HG03354 (cell line): ENCODE measurements at regions not wholly inside any gene's neighbourhood (a gene's known extent, or its start where the extent isn't known, plus 50 kb on each side); places are given as distances from the start of the nearest gene placed in this dataset.

Experiments used
- ATAC-seq: cut with Tn5 transposase; IDR thresholded peaks from one replicate; pipeline ENCODE4 v1.9.1; 2021; ENCODE audit warnings: mild to moderate bottlenecking; ENCODE audit not compliant: unreplicated experiment, poor library complexity, severe bottlenecking

- ATAC-seq: no peak
Measured at GRCh38 chr2:41903474-41904135, 144.2 kb upstream of the PKDCC start.

- no peak for ATAC-seq
Measured at GRCh38 chr2:41904459-41904858, 143.4 kb upstream of the PKDCC start.

- no peak for ATAC-seq
Measured at GRCh38 chr2:41905597-41906337, 142.1 kb upstream of the PKDCC start.

- ATAC-seq: no peak
Measured at GRCh38 chr2:41906338-41906725, 141.5 kb upstream of the PKDCC start.

DNA sequence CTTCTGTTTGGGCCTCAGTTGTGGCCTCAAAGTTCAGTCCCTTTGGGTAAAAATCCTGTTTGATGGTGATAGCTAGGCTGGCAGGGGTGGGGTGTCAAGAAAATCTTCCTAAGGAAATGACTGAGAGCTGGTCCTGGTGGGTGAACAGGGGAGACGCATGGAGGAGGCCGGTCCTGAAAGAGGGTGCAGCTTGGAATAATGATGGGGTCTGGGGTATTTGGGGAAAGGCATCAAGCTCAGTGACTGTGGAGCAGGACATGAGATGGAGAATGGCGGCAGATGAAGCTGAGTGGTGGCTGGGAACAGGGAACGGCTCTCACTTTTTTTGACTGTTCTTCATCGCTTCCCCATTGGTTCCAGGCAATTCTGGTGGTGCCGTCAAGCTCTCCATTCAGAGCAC is 140.7 kb upstream of the PKDCC start:
- ATAC-seq: no peak

- no peak for ATAC-seq
Measured at GRCh38 chr2:41907771-41908207, 140.0 kb upstream of the PKDCC start.

DNA sequence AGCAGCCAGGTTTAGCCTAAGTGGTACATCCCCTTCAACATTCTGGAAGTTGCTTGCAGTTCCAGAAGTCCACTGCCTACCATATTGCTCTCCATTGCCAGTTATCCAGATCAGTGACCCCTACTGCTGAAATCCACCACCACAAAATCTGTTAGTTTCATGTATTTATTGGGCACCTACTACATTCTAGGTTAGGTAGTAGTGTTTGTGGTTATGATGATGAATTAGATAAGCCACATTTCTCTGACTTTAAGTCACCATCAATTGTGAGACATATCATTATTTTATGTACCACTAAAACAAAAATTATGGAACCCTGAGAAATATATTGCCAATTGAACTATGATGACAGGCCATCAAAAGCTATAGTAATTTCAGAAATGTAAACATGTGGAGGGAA is 139.5 kb upstream of the PKDCC start:
- no peak for ATAC-seq

GRCh38 chr2:41909584-41909983 is 138.2 kb upstream of the PKDCC start:
- ATAC-seq: no peak

DNA sequence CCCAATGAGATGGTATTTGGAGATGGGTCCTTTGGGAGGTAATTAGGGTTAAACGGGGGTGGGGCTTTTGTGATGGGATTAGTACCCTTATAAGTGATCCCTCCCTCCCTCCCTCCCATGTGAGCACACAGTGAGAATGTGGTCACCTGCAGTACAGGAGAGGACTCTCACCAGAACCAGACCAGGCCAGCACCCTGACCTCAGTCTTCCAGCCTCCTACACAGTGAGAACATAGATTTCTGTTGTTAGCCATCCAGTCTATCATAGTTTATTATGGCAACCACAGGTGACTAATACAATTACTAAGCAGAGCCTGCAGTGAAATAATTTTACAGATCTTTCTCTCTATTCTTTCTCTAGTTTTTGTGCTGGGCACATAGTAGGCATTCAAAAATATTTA is 137.7 kb upstream of the PKDCC start:
- ATAC-seq: no peak

GRCh38 chr2:41911033-41911432 is 136.8 kb upstream of the PKDCC start:
- ATAC-seq: no peak

- ATAC-seq: no peak
Measured at GRCh38 chr2:41912337-41912736, 135.5 kb upstream of the PKDCC start.

DNA sequence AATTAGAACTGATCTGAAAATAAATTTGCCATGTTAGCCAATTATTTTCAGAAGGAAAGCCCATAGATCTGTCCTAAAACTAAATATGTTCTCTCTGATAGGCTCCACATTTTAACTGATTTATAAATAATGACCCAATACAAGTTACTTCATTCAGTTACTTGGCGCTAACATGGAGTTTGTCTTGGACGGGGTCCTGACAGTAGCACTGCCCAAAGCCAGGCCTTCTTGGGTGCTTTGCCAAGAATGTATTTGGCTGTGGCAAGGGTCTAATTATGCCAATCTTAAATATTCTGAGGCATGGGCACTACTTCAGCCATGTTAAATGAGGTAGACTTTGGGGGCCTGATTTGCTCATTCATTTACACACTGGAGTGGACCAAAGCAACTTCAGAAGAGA is 135.0 kb upstream of the PKDCC start:
- no peak for ATAC-seq

GRCh38 chr2:41913311-41913710 is 134.5 kb upstream of the PKDCC start:
- no peak for ATAC-seq

DNA sequence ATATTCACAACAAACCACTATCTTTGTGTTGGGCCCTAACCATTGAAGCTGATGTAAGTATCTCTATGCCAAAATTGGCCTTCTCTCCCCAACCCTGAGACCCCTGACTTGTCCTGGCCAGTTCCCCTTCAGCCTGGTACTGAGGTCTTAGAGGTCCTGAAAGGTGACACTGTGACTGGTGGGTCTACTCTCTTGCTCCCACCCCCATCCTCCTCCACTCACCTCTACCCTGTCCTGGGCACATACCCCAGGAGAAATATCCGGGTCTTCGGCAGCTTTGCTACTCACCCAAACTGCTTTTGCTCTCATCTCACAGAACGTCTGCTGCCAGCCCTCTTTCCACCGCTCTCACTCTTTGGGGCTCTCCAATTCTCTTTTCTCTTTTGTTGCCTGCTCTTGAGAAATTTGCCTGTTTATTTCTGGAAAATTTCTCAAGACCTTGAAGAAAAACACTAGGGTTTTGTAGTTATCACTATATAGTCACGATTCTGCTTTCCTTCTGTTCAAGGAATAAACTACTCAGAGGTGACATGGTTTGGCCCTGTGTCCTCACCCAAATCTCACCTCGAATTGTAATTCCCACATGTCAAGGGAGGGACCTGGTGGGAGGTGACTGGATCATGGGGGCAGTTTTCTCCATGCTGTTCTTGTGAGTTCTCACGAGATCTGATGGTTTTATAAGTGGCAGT is 133.8 kb upstream of the PKDCC start:
- ATAC-seq: no peak

GRCh38 chr2:41914936-41915335 is 132.9 kb upstream of the PKDCC start:
- ATAC-seq: no peak

DNA sequence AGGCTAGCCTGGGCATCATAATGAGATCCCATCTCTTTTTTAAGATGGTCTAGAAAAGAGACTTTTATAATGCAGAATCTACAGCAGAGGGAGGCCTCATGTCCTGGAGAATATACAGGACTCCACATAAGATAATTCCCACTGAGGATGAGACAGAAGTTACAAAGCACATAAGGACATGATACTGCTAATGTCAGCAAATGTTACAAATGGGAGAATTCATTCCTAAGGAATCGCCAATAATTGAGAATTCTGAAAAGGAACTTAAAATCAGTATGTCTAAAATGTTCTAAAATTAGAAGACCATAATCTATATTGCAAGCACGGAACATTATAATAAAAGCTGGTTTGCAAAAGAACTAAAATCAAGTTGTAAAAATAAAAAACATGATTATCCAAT is 131.6 kb upstream of the PKDCC start:
- no peak for ATAC-seq

- ATAC-seq: no peak
Measured at GRCh38 chr2:41917587-41917986, 130.2 kb upstream of the PKDCC start.

- ATAC-seq: no peak
Measured at GRCh38 chr2:41919135-41919534, 128.7 kb upstream of the PKDCC start.

DNA sequence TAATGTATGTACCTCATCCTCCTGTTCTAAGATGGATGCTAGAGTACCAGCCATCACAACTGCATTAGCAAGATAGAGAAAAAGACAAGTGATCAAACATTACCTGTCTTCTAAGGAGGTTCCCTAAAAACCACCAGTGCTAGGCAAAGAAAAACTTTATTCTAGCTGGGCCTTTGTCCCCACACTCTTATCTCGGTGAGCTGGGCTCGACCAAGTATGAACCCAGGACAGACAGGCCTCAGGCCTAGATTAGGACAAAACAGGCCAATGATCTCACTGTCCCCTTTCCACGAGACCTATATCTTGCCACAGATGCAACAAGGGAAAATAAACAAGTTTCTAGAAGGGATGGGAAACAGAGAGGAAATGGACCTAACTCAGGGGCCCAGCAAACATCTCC is 127.6 kb upstream of the PKDCC start:
- ATAC-seq: no peak

- ATAC-seq: no peak
Measured at GRCh38 chr2:41920812-41921211, 127.0 kb upstream of the PKDCC start.

DNA sequence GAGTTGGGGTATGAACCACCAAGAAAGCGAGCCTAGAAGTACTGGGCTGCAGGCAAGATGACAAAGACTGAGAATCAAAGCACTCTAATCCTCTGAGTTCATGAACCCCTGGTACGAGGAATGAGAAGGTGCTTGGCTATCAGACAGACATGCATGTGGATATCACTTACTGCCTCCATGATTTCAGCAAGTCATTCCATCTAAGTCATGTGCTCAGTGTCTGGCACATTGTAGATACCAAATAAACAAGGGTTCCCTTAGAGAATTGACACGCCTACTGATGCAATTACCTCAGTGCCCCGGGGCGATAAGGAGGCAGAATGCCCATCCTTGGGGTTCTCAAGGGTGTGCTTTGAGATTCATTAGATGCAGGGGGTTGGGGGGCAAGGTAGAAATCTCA is 125.6 kb upstream of the PKDCC start:
- ATAC-seq: no peak
